DMS114 treated with DMSO at 0.1 percent for 48 hours (cell line): ENCODE measurements at regions not wholly inside any gene's neighbourhood (a gene's known extent, or its start where the extent isn't known, plus 50 kb on each side); places are given as distances from the start of the nearest gene placed in this dataset.
"Not testable (repeated sequence)": the region's sequence is repeated elsewhere in the genome, so short reads cannot be mapped to it uniquely, and the experiment has no call there.

Experiments
- DNase-seq: peaks from one replicate; lab custom pipeline; 2025; ENCODE audit not compliant: unreplicated experiment; lab: John Stamatoyannopoulos, UW

- no peak for DNase-seq
Observed at GRCh38 chr13:86920961-86921360, 750.2 kb upstream of the SLITRK5 start.

- DNase-seq = no peak
Observed at GRCh38 chr13:86922936-86923335, 748.2 kb upstream of the SLITRK5 start.

GRCh38 chr13:86926916-86927315 is 744.3 kb upstream of the SLITRK5 start:
- not testable (repeated sequence) for DNase-seq

DNA sequence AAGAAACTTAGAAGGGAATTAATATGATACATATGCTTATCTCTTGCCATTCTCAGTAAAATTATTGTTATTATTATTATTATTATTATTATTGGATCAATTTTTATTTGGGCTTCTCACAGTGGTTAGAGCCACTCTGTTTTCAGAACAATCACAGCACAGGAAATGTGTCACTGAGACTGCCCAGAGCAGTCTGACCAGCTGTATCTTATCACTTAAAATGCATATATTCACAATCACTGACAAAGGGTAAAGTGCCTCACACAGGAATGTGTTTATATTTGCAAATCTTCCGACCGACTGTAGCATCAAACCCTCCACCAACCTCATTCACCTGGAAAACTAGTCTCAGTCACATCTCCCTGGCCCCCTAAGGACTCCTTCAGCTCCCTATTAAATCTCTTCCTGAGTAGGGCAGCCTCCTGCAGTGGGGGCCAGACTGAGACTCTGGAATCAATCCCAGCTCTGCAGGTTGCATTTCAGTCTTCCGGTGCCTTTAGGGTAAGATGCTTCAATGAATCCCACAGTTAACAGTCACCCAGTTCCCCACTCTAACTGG is 738.3 kb upstream of the SLITRK5 start:
- DNase-seq = no peak

DNA sequence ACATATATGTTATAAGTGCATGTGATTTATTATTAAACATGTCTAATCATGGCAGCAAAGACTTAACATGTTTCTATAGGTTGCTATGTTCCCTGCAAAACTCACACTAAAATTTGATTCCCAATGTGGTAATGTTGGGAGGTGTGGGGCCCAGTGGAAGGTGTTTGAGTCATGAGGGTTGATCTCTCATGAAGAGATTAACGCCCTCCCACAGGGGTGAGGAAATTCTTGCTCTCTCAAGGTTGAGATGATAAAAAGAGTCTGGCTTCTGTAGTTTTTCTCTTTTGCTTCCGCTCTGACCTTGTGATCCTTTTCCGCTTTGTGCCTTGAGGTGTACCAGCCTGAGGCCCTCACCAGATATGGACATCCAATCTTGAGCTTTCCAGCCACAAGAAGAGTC is 737.5 kb upstream of the SLITRK5 start:
- no peak for DNase-seq

DNA sequence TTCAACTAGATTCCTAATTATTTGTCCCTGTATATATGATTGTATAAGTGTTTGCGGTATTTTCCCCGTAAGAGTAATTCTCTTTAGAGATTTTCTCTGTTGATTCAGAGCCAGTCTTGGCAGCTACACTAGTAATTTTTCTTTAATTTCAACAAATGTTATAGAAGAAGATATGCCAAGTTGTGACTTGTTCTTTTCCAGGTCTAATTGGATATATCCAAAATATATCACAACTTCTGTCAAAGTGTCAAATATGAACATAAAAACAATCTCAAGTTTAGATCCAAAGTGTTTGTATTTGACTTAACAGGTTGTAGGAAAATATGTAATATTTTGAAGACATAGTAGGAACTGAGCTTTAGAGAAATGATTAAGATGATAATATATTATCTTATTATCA is 733.9 kb upstream of the SLITRK5 start:
- no peak for DNase-seq

DNA sequence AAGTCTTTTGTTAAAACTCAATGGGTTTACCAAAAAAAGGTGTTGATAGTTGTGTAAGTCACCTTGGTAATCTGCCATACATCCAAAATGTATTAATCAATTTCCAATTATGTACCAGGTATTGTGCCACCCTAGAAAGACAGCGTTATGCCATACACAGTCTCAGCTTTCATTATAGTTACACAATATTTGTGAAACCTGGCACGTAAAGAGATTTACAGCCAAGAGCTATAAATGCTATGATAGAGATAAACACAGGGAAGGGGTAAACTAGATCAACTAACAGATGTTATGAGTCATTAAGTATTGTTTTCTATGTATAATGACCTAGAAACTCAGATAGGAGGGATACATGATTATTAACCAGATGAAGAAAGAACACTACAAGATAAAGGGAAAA is 725.6 kb upstream of the SLITRK5 start:
- no peak for DNase-seq

DNA sequence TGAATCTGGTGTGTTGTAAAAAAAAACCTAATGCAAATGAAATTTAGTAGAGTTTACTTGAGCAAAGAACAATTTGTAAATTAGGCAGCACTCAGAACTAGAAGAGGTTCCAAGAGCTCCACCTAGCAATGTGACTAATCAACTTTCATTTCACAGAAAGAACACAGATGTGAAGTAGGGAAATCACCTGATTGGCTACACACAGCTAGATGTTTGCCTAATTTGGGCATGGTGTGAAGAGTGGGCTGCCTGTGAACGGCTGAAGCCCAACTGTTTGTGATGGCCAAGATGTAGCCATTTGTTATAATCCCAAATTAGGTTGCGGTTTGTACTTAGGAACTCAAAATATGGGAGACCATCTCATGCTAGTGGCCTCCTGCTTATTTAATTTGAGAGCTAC is 724.4 kb upstream of the SLITRK5 start:
- DNase-seq = no peak

- no peak for DNase-seq
Observed at GRCh38 chr13:86954341-86954740, 716.8 kb upstream of the SLITRK5 start.

DNA sequence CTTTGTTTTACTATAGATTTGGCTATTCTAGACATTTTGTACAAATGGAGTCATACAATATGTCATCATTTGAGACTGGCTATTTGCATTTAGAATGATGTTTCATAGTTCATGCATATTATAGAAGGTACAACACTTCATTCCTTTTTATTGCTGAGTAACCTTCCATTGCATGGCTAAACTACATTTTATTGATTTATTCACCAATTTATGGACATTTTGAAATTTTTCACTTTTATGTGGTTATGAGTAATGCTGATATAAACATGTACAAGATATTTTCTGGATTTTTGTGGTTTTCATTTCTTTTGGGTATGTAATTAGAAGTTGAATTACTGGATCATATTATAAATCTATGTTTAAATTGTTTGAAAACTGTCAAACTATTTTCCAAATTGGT is 710.3 kb upstream of the SLITRK5 start:
- no peak for DNase-seq

DNA sequence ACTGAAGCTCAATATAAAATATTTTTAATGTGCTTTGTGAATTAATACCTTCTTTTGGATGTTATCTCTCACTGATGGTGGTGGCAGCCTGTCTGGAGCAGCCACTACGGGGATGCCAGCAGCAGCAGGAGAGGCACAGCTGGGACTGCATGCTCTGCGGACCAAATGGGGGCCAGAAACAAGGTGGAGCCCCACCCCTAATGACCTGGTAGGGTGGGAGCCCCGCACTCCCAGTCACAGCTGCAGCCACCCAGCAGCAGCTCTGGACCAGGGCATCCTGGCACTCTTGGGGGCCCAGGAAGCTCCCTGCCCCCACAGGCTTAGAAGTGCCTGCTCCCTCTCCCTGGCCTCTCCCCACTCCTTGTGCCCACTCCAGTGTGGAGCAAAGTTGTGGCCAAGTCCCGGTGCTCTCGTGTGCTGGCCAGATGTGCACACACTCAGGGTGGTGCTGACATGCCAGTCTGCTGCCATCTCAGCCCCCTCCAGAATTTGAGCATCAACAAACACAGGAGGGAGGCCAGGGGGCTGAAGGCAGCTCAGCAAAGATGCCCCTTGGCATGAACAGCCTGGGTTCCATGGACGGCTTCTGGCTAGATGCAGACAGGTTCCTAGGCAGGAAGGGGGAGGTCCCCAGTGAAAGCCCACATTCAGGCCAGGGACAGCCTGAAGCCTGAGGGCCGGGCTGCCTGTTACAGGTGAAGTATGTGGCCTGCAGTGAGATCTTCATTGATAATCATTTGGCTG is 696.7 kb upstream of the SLITRK5 start:
- DNase-seq = no peak

- no peak for DNase-seq
Observed at GRCh38 chr13:86974995-86975328, 696.2 kb upstream of the SLITRK5 start.

GRCh38 chr13:86976521-86977324 is 694.4 kb upstream of the SLITRK5 start:
- no peak for DNase-seq

- DNase-seq = no peak
Observed at GRCh38 chr13:86986448-86986847, 684.7 kb upstream of the SLITRK5 start.

DNA sequence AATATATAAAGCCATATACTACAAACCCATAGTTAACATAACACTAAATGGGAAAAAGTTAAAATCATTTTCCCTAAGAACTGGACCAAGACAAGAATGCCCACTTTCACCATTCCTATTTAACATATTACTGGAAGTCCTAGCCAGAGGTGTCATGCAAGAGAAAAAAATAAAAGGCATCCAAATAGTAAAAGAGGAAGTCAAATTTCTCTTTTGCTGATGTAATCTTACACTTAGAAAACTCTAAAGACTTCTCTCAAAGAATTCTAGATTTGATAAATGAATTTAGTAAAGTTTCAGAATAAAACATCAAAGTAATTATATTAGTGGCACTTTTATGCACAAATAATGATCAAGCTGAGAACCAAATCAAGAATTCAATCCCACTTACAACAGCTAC is 678.9 kb upstream of the SLITRK5 start:
- no peak for DNase-seq

GRCh38 chr13:87003265-87003664 is 667.9 kb upstream of the SLITRK5 start:
- no peak for DNase-seq

DNA sequence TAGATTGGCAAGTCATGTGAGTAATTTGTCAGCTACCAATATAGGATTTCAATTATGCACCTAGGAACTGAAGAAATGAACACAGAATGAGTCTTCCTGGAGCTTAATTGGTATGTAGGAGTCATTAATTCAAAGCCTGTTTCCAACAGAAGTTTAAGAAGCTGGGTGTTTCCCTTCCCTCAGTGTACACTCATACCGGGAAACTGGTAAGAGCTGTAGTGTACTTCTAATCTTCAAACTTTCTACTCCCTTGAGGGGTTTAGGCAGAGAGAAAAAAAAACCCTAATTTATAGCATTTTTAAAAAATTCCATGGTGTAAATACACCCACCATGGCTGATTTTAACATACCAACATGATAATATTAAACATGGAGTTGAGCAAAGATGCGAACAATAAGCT is 665.7 kb upstream of the SLITRK5 start:
- DNase-seq = no peak

DNA sequence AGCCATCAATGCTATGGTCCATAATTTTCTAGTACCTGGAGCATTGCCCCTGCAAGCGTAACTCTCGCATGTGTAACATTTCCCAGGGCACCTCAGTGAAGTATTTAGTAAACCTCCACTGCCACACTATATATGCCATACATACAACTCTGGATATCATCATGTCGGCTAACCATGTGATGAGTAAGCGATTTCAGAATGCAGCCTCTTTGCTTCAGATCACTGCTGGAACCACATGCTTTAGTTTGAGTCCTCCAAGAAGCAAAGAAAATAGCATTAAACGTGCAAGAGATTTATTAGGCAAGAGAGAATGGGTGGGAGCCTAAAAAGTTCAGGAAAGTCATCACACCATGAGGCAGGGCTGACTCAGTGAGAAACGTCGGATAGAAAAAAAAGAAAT is 635.6 kb upstream of the SLITRK5 start:
- DNase-seq = no peak

GRCh38 chr13:87042946-87043345 is 628.2 kb upstream of the SLITRK5 start:
- no peak for DNase-seq

GRCh38 chr13:87052731-87053130 is 618.4 kb upstream of the SLITRK5 start:
- DNase-seq = no peak

- DNase-seq = no peak
Observed at GRCh38 chr13:87057807-87058520, 613.2 kb upstream of the SLITRK5 start.
